Liver (tissue), 8 donors: ENCODE measurements at regions not wholly inside any gene's neighbourhood (a gene's known extent, or its start where the extent isn't known, plus 50 kb on each side); places are given as distances from the start of the nearest gene placed in this dataset.

Experiments used
- DNase-seq: peaks from one replicate; pipeline ENCODE4 v3.0.0-alpha.2; 2017; ENCODE audit warnings: low spot score
- H3K27ac ChIP-seq, 2 donors: one replicate each; pipeline ENCODE4 v1.7.0; 2013; ENCODE audit warnings: inconsistent platforms in 2 of 2, low read length in 2 of 2, control low read depth in 1 of 2, low read depth in 1 of 2, mild to moderate bottlenecking in 1 of 2
- H3K27me3 ChIP-seq, 4 donors: one replicate each; pipeline versions ENCODE4 v1.6.1 to v1.7.0; 2013; ENCODE audit warnings: low read length in 3 of 4, inconsistent platforms in 1 of 4, mild to moderate bottlenecking in 1 of 4, moderate library complexity in 1 of 4; ENCODE audit not compliant: control insufficient read depth in 4 of 4, insufficient read depth in 4 of 4
- H3K36me3 ChIP-seq, 4 donors: one replicate each; pipeline versions ENCODE4 v1.6.1 to v1.7.0; 2013; ENCODE audit warnings: low read length in 3 of 4, mild to moderate bottlenecking in 3 of 4, low read depth in 1 of 4, moderate library complexity in 1 of 4; ENCODE audit not compliant: control insufficient read depth in 4 of 4, insufficient read depth in 3 of 4
- H3K4me1 ChIP-seq, 4 donors: one replicate each; pipeline versions ENCODE4 v1.6.1 to v1.7.0; 2013; ENCODE audit warnings: low read length in 3 of 4, mild to moderate bottlenecking in 3 of 4, moderate library complexity in 1 of 4; ENCODE audit not compliant: control insufficient read depth in 4 of 4, insufficient read depth in 4 of 4
- H3K4me3 ChIP-seq, 3 donors: one replicate each; pipeline versions ENCODE4 v1.6.1 to v1.7.0; 2013; ENCODE audit warnings: low read length in 3 of 3, control low read depth in 1 of 3, low read depth in 1 of 3, mild to moderate bottlenecking in 1 of 3
- H3K9ac ChIP-seq, 2 donors: one replicate each; pipeline ENCODE4 v1.7.0; 2013; ENCODE audit warnings: low read length in 2 of 2, mild to moderate bottlenecking in 2 of 2, moderate library complexity in 2 of 2, control low read depth in 1 of 2, low read depth in 1 of 2
- H3K9me3 ChIP-seq, 4 donors: one replicate each; pipeline versions ENCODE4 v1.6.1 to v1.7.0; 2013; ENCODE audit warnings: low read length in 3 of 4; ENCODE audit not compliant: control insufficient read depth in 4 of 4
- ATF3 ChIP-seq: IDR thresholded peaks from 2 replicates; pipeline ENCODE4 v1.6.1; 2016; ENCODE audit warnings: antibody characterized with exemption
- CTCF ChIP-seq: fragments of 150-350 bp; IDR thresholded peaks from 2 replicates; pipeline ENCODE4 v1.5.1; 2017; ENCODE audit warnings: improper control_type of control experiment, low read depth, low read length; ENCODE audit not compliant: missing input control
- EGR1 ChIP-seq, 2 donors: IDR thresholded peaks; 2 replicates each; pipeline ENCODE4 v1.6.1; 2016 to 2018; ENCODE audit warnings: antibody characterized with exemption in 2 of 2, low read depth in 2 of 2
- FOXA1 ChIP-seq: IDR thresholded peaks from 2 replicates; pipeline ENCODE4 v1.6.1; 2016; ENCODE audit warnings: antibody characterized with exemption
- FOXA2 ChIP-seq: IDR thresholded peaks from 2 replicates; pipeline ENCODE4 v1.6.1; 2016; ENCODE audit warnings: antibody characterized with exemption
- GABPA ChIP-seq, 2 donors: IDR thresholded peaks in 1 of 2; conservative IDR thresholded peaks in 1 of 2; 2 replicates each; pipeline ENCODE4 v1.6.1; 2016; ENCODE audit warnings: antibody characterized with exemption in 2 of 2, mild to moderate bottlenecking in 1 of 2, moderate library complexity in 1 of 2
- HNF4A ChIP-seq, 2 donors: conservative IDR thresholded peaks; 2 replicates each; pipeline ENCODE4 v1.6.1; 2016; ENCODE audit warnings: antibody characterized with exemption in 2 of 2, mild to moderate bottlenecking in 2 of 2
- HNF4G ChIP-seq: IDR thresholded peaks from 2 replicates; pipeline ENCODE4 v1.6.1; 2016; ENCODE audit warnings: antibody characterized with exemption
- JUND ChIP-seq, 2 donors: IDR thresholded peaks; 2 replicates each; pipeline ENCODE4 v1.6.1; 2016; ENCODE audit warnings: antibody characterized with exemption in 2 of 2
- MAX ChIP-seq: IDR thresholded peaks from 2 replicates; pipeline ENCODE4 v1.6.1; 2016; ENCODE audit warnings: antibody characterized with exemption
- NR2F2 ChIP-seq: IDR thresholded peaks from 2 replicates; pipeline ENCODE4 v1.6.1; 2016; ENCODE audit warnings: antibody characterized with exemption
- RAD21 ChIP-seq, 2 donors: IDR thresholded peaks; 2 replicates each; pipeline ENCODE4 v1.6.1; 2016; ENCODE audit warnings: antibody characterized with exemption in 2 of 2, mild to moderate bottlenecking in 2 of 2
- REST ChIP-seq: IDR thresholded peaks from 2 replicates; pipeline ENCODE4 v1.6.1; 2016; ENCODE audit warnings: antibody characterized with exemption, mild to moderate bottlenecking
- RXRA ChIP-seq, 2 donors: IDR thresholded peaks; 2 replicates each; pipeline ENCODE4 v1.6.1; 2017 to 2018; ENCODE audit warnings: antibody characterized with exemption in 2 of 2, mild to moderate bottlenecking in 1 of 2
- SP1 ChIP-seq: IDR thresholded peaks from 2 replicates; pipeline ENCODE4 v1.6.1; 2018; ENCODE audit warnings: antibody characterized with exemption, mild to moderate bottlenecking
- TAF1 ChIP-seq: conservative IDR thresholded peaks from 2 replicates; pipeline ENCODE4 v1.6.1; 2016; ENCODE audit warnings: antibody characterized with exemption, mild to moderate bottlenecking
- YY1 ChIP-seq: IDR thresholded peaks from 2 replicates; pipeline ENCODE4 v1.6.1; 2016; ENCODE audit warnings: antibody characterized with exemption, mild to moderate bottlenecking
- ZBTB33 ChIP-seq: IDR thresholded peaks from 2 replicates; pipeline ENCODE4 v1.6.1; 2016; ENCODE audit warnings: antibody characterized with exemption
- WGBS: extraction: QIAGEN DNeasy Blood & Tissue Kit; methylation state at CpG from one replicate; pipeline ENCODE4 v1.1.7; 2013; 5-methylcytosine and 5-hydroxymethylcytosine counted together
- donor health status: healthy.
- donor health status: healthy.
- donor health status: healthy.
- donor health status: healthy.
- donor health status: healthy.

- Histone ChIP-seq H3K36me3 (no peaks in the 10 kb centered on the region), H3K9me3 (no peaks in the 10 kb centered on the region), H3K27me3 (no peaks in the 10 kb centered on the region), H3K27ac (no peak overlapping the region), H3K9ac (no peak overlapping the region), H3K4me3 (no peak overlapping the region), H3K4me1 (peaks cover 0 to 12% (median 6%) of the 10 kb centered on the region in 4 donors)
- no peak for DNase-seq
- WGBS, result 80% methylated on average over 2 of the region's 2 CpGs
- TF ChIP-seq HNF4A (conservative IDR thresholded peaks at IDR 0.05), result no peak
- TF ChIP-seq MAX, result no peak
- TF ChIP-seq JUND (IDR thresholded peaks at IDR 0.05), result no peak
- TF ChIP-seq EGR1 (IDR thresholded peaks at IDR 0.05; ENCODE audit: low read depth in 2 of 2), result no peak
- no peak for TF ChIP-seq GABPA (IDR thresholded peaks at IDR 0.05 in 1 of 2, conservative IDR thresholded peaks at IDR 0.05 in 1 of 2)
- TF ChIP-seq ATF3, result no peak
- TF ChIP-seq CTCF, result no peak
- no peak for TF ChIP-seq RAD21 (IDR thresholded peaks at IDR 0.05)
- TF ChIP-seq RXRA (IDR thresholded peaks at IDR 0.05), result no peak
- TF ChIP-seq YY1, result no peak
- TF ChIP-seq FOXA1, result no peak
- TF ChIP-seq ZBTB33, result no peak
- no peak for TF ChIP-seq FOXA2
- no peak for TF ChIP-seq SP1
- TF ChIP-seq HNF4G, result no peak
- TF ChIP-seq NR2F2, result no peak
- no peak for TF ChIP-seq REST
- no peak for TF ChIP-seq TAF1
Observed at GRCh38 chr11:23111527-23111926, 251.3 kb upstream of the CCDC179 start.

- DNase-seq, result no peak
- H3K36me3 ChIP-seq, result no peaks in the 10 kb centered on the region
- no peak overlapping the region for H3K9ac ChIP-seq
- WGBS, result 73% methylated on average over 4 of the region's 4 CpGs
- no peaks in the 10 kb centered on the region for H3K27me3 ChIP-seq
- H3K4me1 ChIP-seq, result peaks cover 0 to 12% (median 6%) of the 10 kb centered on the region in 4 donors
- no peak overlapping the region for H3K27ac ChIP-seq
- H3K4me3 ChIP-seq, result no peak overlapping the region
- no peaks in the 10 kb centered on the region for H3K9me3 ChIP-seq
- TF ChIP-seq ZBTB33, result no peak
- no peak for TF ChIP-seq HNF4G
- no peak for TF ChIP-seq RXRA (IDR thresholded peaks at IDR 0.05)
- TF ChIP-seq JUND (IDR thresholded peaks at IDR 0.05), result no peak
- TF ChIP-seq ATF3, result no peak
- no peak for TF ChIP-seq YY1
- no peak for TF ChIP-seq TAF1
- no peak for TF ChIP-seq RAD21 (IDR thresholded peaks at IDR 0.05)
- TF ChIP-seq GABPA (IDR thresholded peaks at IDR 0.05 in 1 of 2, conservative IDR thresholded peaks at IDR 0.05 in 1 of 2), result no peak
- TF ChIP-seq EGR1 (IDR thresholded peaks at IDR 0.05; ENCODE audit: low read depth in 2 of 2), result no peak
- no peak for TF ChIP-seq SP1
- no peak for TF ChIP-seq FOXA2
- no peak for TF ChIP-seq NR2F2
- TF ChIP-seq MAX, result no peak
- no peak for TF ChIP-seq CTCF
Observed at GRCh38 chr11:23112390-23112789, 252.1 kb upstream of the CCDC179 start.
